Type B pancreatic cell (in vitro differentiated cells): ENCODE measurements at regions not wholly inside any gene's neighbourhood (a gene's known extent, or its start where the extent isn't known, plus 50 kb on each side); places are given as distances from the start of the nearest gene placed in this dataset.

ENCODE experiments used
- DNase-seq: peaks from one replicate; pipeline ENCODE4 v3.0.0; 2021; ENCODE audit warnings: mixed read lengths; ENCODE audit not compliant: unreplicated experiment; ENCODE audit errors: extremely low spot score
- H3K27ac Mint-ChIP-seq: 2 replicates; pipeline ENCODE4 v1.8.0; 2021; ENCODE audit warnings: mild to moderate bottlenecking, mixed read lengths
- H3K27me3 Mint-ChIP-seq: 2 replicates; pipeline ENCODE4 v1.8.0; 2021; ENCODE audit warnings: mixed read lengths
- H3K36me3 Mint-ChIP-seq: 2 replicates; pipeline ENCODE4 v1.8.0; 2021; ENCODE audit warnings: mixed read lengths
- H3K4me1 Mint-ChIP-seq: one replicate; pipeline ENCODE4 v1.8.0; 2021; ENCODE audit warnings: mixed read lengths; ENCODE audit not compliant: unreplicated experiment
- H3K4me3 Mint-ChIP-seq: 2 replicates; pipeline ENCODE4 v1.8.0; 2021; ENCODE audit warnings: mild to moderate bottlenecking, mixed read lengths
- H3K9me3 Mint-ChIP-seq: 2 replicates; pipeline ENCODE4 v1.8.0; 2021; ENCODE audit warnings: mixed read lengths
- CTCF ChIP-seq: fragments of 200-600 bp; sonication (generic); conservative IDR thresholded peaks from 2 replicates; pipeline ENCODE4 v1.5.0; 2021; ENCODE audit warnings: antibody characterized with exemption, mild to moderate bottlenecking

- no peaks in the 10 kb centered on the region for H3K27me3 Mint-ChIP-seq
- no peaks in the 10 kb centered on the region for H3K9me3 Mint-ChIP-seq
- H3K27ac Mint-ChIP-seq, result no peak overlapping the region
- no peak overlapping the region for H3K4me3 Mint-ChIP-seq
- DNase-seq, result no peak
- H3K36me3 Mint-ChIP-seq, result no peaks in the 10 kb centered on the region
- no peaks in the 10 kb centered on the region for H3K4me1 Mint-ChIP-seq
- TF ChIP-seq CTCF, result no peak
Observed at GRCh38 chr11:109998921-109999320, 94.3 kb upstream of the ZC3H12C start.

GRCh38 chr11:110000031-110000502 is 93.1 kb upstream of the ZC3H12C start:
- no peak overlapping the region for H3K4me3 Mint-ChIP-seq
- DNase-seq, result no peak
- H3K4me1 Mint-ChIP-seq, result no peaks in the 10 kb centered on the region
- TF ChIP-seq CTCF, result no peak
- H3K36me3 Mint-ChIP-seq, result no peaks in the 10 kb centered on the region
- H3K27me3 Mint-ChIP-seq, result no peaks in the 10 kb centered on the region
- H3K9me3 Mint-ChIP-seq, result no peaks in the 10 kb centered on the region
- no peak overlapping the region for H3K27ac Mint-ChIP-seq

GRCh38 chr11:110000850-110001249 is 92.3 kb upstream of the ZC3H12C start:
- Mint-ChIP-seq H3K36me3 (no peaks in the 10 kb centered on the region), H3K27me3 (no peaks in the 10 kb centered on the region), H3K27ac (no peak overlapping the region), H3K9me3 (no peaks in the 10 kb centered on the region), H3K4me1 (no peaks in the 10 kb centered on the region), H3K4me3 (no peak overlapping the region)
- no peak for DNase-seq
- TF ChIP-seq CTCF, result no peak

GRCh38 chr11:110003426-110003825 is 89.8 kb upstream of the ZC3H12C start:
- no peaks in the 10 kb centered on the region for H3K4me1 Mint-ChIP-seq
- H3K27me3 Mint-ChIP-seq, result no peaks in the 10 kb centered on the region
- no peak overlapping the region for H3K4me3 Mint-ChIP-seq
- H3K9me3 Mint-ChIP-seq, result no peaks in the 10 kb centered on the region
- H3K27ac Mint-ChIP-seq, result no peak overlapping the region
- DNase-seq, result no peak
- H3K36me3 Mint-ChIP-seq, result no peaks in the 10 kb centered on the region
- no peak for TF ChIP-seq CTCF

GRCh38 chr11:110011595-110011994 is 81.6 kb upstream of the ZC3H12C start:
- no peak for TF ChIP-seq CTCF
- Mint-ChIP-seq H3K4me3 (no peak overlapping the region), H3K27ac (no peak overlapping the region), H3K9me3 (peaks cover 15% of the 10 kb centered on the region), H3K36me3 (no peaks in the 10 kb centered on the region), H3K4me1 (no peaks in the 10 kb centered on the region), H3K27me3 (peaks cover 2% of the 10 kb centered on the region)
- DNase-seq, result no peak

GRCh38 chr11:110015695-110016094 is 77.5 kb upstream of the ZC3H12C start:
- TF ChIP-seq CTCF, result no peak
- Mint-ChIP-seq H3K27me3 (peaks cover 2% of the 10 kb centered on the region), H3K27ac (no peak overlapping the region), H3K36me3 (no peaks in the 10 kb centered on the region), H3K9me3 (peaks cover 10% of the 10 kb centered on the region), H3K4me1 (no peaks in the 10 kb centered on the region), H3K4me3 (no peak overlapping the region)
- DNase-seq, result no peak
